ENCODE measurements at regions not wholly inside any gene's neighbourhood (a gene's known extent, or its start where the extent isn't known, plus 50 kb on each side); places are given as distances from the start of the nearest gene placed in this dataset.

GRCh38 chr12:61357496-61357895 is 902.7 kb upstream of the USP15 start:
- DNase-seq, result no peak

GRCh38 chr12:61362037-61362436 is 898.2 kb upstream of the USP15 start:
- DNase-seq, result no peak

GRCh38 chr12:61365001-61365400 is 895.2 kb upstream of the USP15 start:
- no peak for DNase-seq

- DNase-seq, result no peak
Measured at GRCh38 chr12:61367281-61367785, 892.9 kb upstream of the USP15 start.

- no peak for DNase-seq
Measured at GRCh38 chr12:61369241-61369910, 890.8 kb upstream of the USP15 start.

GRCh38 chr12:61384511-61384910 is 875.7 kb upstream of the USP15 start:
- no peak for DNase-seq

- no peak for DNase-seq
Measured at GRCh38 chr12:61385771-61386170, 874.4 kb upstream of the USP15 start.

- no peak for DNase-seq
Measured at GRCh38 chr12:61397668-61398067, 862.5 kb upstream of the USP15 start.

- DNase-seq, result no peak
Measured at GRCh38 chr12:61412201-61412600, 848.0 kb upstream of the USP15 start.

GRCh38 chr12:61414470-61414869 is 845.7 kb upstream of the USP15 start:
- no peak for DNase-seq

- no peak for DNase-seq
Measured at GRCh38 chr12:61422786-61423185, 837.4 kb upstream of the USP15 start.

GRCh38 chr12:61452076-61452475 is 808.1 kb upstream of the USP15 start:
- no peak for DNase-seq

GRCh38 chr12:61487728-61488127 is 772.5 kb upstream of the USP15 start:
- no peak for DNase-seq

- DNase-seq, result no peak
Measured at GRCh38 chr12:61490526-61491498, 769.4 kb upstream of the USP15 start.

- no peak for DNase-seq
Measured at GRCh38 chr12:61502179-61502578, 758.0 kb upstream of the USP15 start.

GRCh38 chr12:61504396-61505080 is 755.7 kb upstream of the USP15 start:
- DNase-seq, result no peak

GRCh38 chr12:61513499-61513898 is 746.7 kb upstream of the USP15 start:
- no peak for DNase-seq

GRCh38 chr12:61514016-61514415 is 746.2 kb upstream of the USP15 start:
- no peak for DNase-seq

GRCh38 chr12:61521258-61521657 is 738.9 kb upstream of the USP15 start:
- no peak for DNase-seq

- no peak for DNase-seq
Measured at GRCh38 chr12:61523276-61523992, 736.8 kb upstream of the USP15 start.

- no peak for DNase-seq
Measured at GRCh38 chr12:61524851-61525250, 735.4 kb upstream of the USP15 start.

GRCh38 chr12:61525331-61525730 is 734.9 kb upstream of the USP15 start:
- DNase-seq, result no peak

- no peak for DNase-seq
Measured at GRCh38 chr12:61530456-61530855, 729.7 kb upstream of the USP15 start.
